H1 (cell line): ENCODE measurements at regions not wholly inside any gene's neighbourhood (a gene's known extent, or its start where the extent isn't known, plus 50 kb on each side); places are given as distances from the start of the nearest gene placed in this dataset.

Experiments
- CTCF ChIA-PET: fragments of 300-600 bp; sonication (Branson Sonifier 250); formaldehyde crosslinking; loops from one replicate; lab custom pipeline; 2021; ENCODE audit not compliant: partially characterized antibody; lab: Charles Lee
- POLR2A ChIA-PET: fragments of 300-600 bp; sonication (Branson Sonifier 250); formaldehyde crosslinking; loops from one replicate; lab custom pipeline; 2021; ENCODE audit warnings: inconsistent platforms; ENCODE audit not compliant: partially characterized antibody; lab: Charles Lee
- DNase-seq, 2 experiments: peaks; one replicate each; pipeline versions ENCODE4 v3.0.0 to v3.0.0-alpha.2; 2010 to 2022; ENCODE audit warnings: low spot score in 2 of 2, low read depth in 1 of 2, mixed read lengths in 1 of 2
- FAIRE-seq: peaks from 2 replicates; lab custom pipeline; 2011; peaks lifted over from hg19 to GRCh38; lab: Jason Lieb, UNC
- H2AFZ ChIP-seq: 2 replicates; pipeline ENCODE4 v1.8.1; 2012; ENCODE audit warnings: low read length, inconsistent platforms
- H2AK5ac ChIP-seq: 2 replicates; pipeline ENCODE4 v1.6.1; 2013; ENCODE audit warnings: low read depth, low read length
- H2BK120ac ChIP-seq: replicated peaks from 2 replicates; pipeline ENCODE3; 2013; ENCODE audit warnings: low read depth, low read length, inconsistent platforms
- H2BK12ac ChIP-seq: 2 replicates; pipeline ENCODE4 v1.6.1; 2013; ENCODE audit warnings: low read depth, low read length
- H2BK15ac ChIP-seq: 2 replicates; pipeline ENCODE4 v1.6.1; 2013; ENCODE audit warnings: low read length
- H2BK20ac ChIP-seq: 2 replicates; pipeline ENCODE4 v1.6.1; 2013; ENCODE audit warnings: low read length
- H2BK5ac ChIP-seq: 2 replicates; pipeline ENCODE4 v1.6.1; 2013; ENCODE audit warnings: low read depth, low read length
- H3K14ac ChIP-seq: 2 replicates; pipeline ENCODE4 v1.6.1; 2013; ENCODE audit warnings: inconsistent platforms; ENCODE audit not compliant: insufficient read length
- H3K18ac ChIP-seq: 2 replicates; pipeline ENCODE4 v1.6.1; 2013; ENCODE audit warnings: low read length; ENCODE audit errors: extremely low read depth
- H3K23ac ChIP-seq: 2 replicates; pipeline ENCODE4 v1.6.1; 2013; ENCODE audit warnings: inconsistent platforms; ENCODE audit not compliant: insufficient read length
- H3K23me2 ChIP-seq: 2 replicates; pipeline ENCODE4 v1.6.1; 2013; ENCODE audit warnings: low read depth, low read length
- H3K27ac ChIP-seq: 2 replicates; pipeline ENCODE4 v1.6.1; 2011; ENCODE audit warnings: low read depth, low read length, inconsistent platforms
- H3K27me3 ChIP-seq, 4 experiments: replicated peaks in 1 of 4; 1 replicate in 1 of 4; 2 replicates in 3 of 4; pipeline versions ENCODE4 v1.6.1 to v1.8.1; 2011 to 2013; ENCODE audit warnings: low read length in 3 of 4, mild to moderate bottlenecking in 3 of 4, inconsistent platforms in 2 of 4, mixed read lengths in 2 of 4, moderate library complexity in 1 of 4; ENCODE audit not compliant: control insufficient read depth in 3 of 4, insufficient read depth in 3 of 4; ENCODE audit errors: extremely low read depth in 1 of 4
- H3K36me3 ChIP-seq, 4 experiments: 2 replicates each; pipeline versions ENCODE4 v1.6.1 to v1.8.1; 2011 to 2013; ENCODE audit warnings: mild to moderate bottlenecking in 4 of 4, low read length in 3 of 4, moderate library complexity in 2 of 4, control low read depth in 1 of 4, inconsistent platforms in 1 of 4; ENCODE audit not compliant: insufficient read depth in 4 of 4, control insufficient read depth in 2 of 4
- H3K4ac ChIP-seq: replicated peaks from 2 replicates; pipeline ENCODE3; 2013; ENCODE audit warnings: low read length, low read depth, mixed read lengths, inconsistent platforms; ENCODE audit not compliant: insufficient read length
- H3K4me1 ChIP-seq, 4 experiments: replicated peaks in 1 of 4; 1 replicate in 1 of 4; 2 replicates in 3 of 4; pipeline versions ENCODE4 v1.6.1 to v1.8.1; 2011 to 2013; ENCODE audit warnings: low read length in 3 of 4, inconsistent platforms in 2 of 4, mixed read lengths in 1 of 4; ENCODE audit not compliant: insufficient read depth in 4 of 4, control insufficient read depth in 3 of 4
- H3K4me2 ChIP-seq, 2 experiments: 2 replicates each; pipeline versions ENCODE4 v1.6.1 to v1.8.1; 2011 to 2013; ENCODE audit warnings: low read depth in 2 of 2, low read length in 2 of 2, control low read depth in 1 of 2, inconsistent platforms in 1 of 2, mild to moderate bottlenecking in 1 of 2; ENCODE audit not compliant: insufficient read depth in 1 of 2
- H3K4me3 ChIP-seq, 4 experiments: fragments of 200-600, 300-600 bp in 1 of 4; sonication (generic), shearing (Covaris generic), sonication (Bioruptor Twin) in 1 of 4; 2 replicates each; pipeline versions ENCODE4 v1.5.1 to v1.8.1; 2011 to 2016; ENCODE audit warnings: low read length in 4 of 4, low read depth in 3 of 4, control low read depth in 2 of 4, inconsistent platforms in 2 of 4, mild to moderate bottlenecking in 2 of 4, mixed read lengths in 1 of 4, moderate library complexity in 1 of 4; ENCODE audit not compliant: insufficient read depth in 2 of 4; ENCODE audit errors: extremely low read depth in 1 of 4
- H3K56ac ChIP-seq: replicated peaks from 2 replicates; pipeline ENCODE3; 2013; ENCODE audit warnings: low read depth, mild to moderate bottlenecking, mixed read lengths, low read length, inconsistent platforms; ENCODE audit not compliant: insufficient read length
- H3K79me1 ChIP-seq: 2 replicates; pipeline ENCODE4 v1.6.1; 2013; ENCODE audit warnings: low read depth, low read length, control low read depth
- H3K79me2 ChIP-seq, 2 experiments: 2 replicates each; pipeline versions ENCODE4 v1.6.1 to v1.8.1; 2012 to 2013; ENCODE audit warnings: low read length in 2 of 2, mild to moderate bottlenecking in 2 of 2, inconsistent platforms in 1 of 2; ENCODE audit not compliant: insufficient read depth in 2 of 2, control insufficient read depth in 1 of 2
- H3K9ac ChIP-seq, 4 experiments: replicated peaks in 1 of 4; 1 replicate in 1 of 4; 2 replicates in 3 of 4; pipeline versions ENCODE4 v1.6.1 to v1.8.1; 2011 to 2013; ENCODE audit warnings: low read depth in 3 of 4, low read length in 3 of 4, control low read depth in 2 of 4, mild to moderate bottlenecking in 2 of 4, moderate library complexity in 2 of 4, inconsistent platforms in 1 of 4; ENCODE audit errors: extremely low read depth in 1 of 4
- H3K9me3 ChIP-seq, 2 experiments: 2 replicates each; pipeline versions ENCODE4 v1.6.1 to v1.8.1; 2012 to 2013; ENCODE audit warnings: mild to moderate bottlenecking in 2 of 2, moderate library complexity in 2 of 2, control low read depth in 1 of 2, inconsistent platforms in 1 of 2, low read depth in 1 of 2, low read length in 1 of 2, mixed read lengths in 1 of 2; ENCODE audit not compliant: insufficient read depth in 2 of 2
- H4K20me1 ChIP-seq, 2 experiments: replicated peaks in 1 of 2; 2 replicates each; pipeline versions ENCODE3 to v1.8.1; 2011 to 2013; ENCODE audit warnings: inconsistent platforms in 2 of 2, low read length in 2 of 2, mild to moderate bottlenecking in 1 of 2; ENCODE audit not compliant: insufficient read depth in 2 of 2, control insufficient read depth in 1 of 2
- H4K5ac ChIP-seq: 2 replicates; pipeline ENCODE4 v1.6.1; 2013; ENCODE audit warnings: low read length, low read depth, mixed read lengths, inconsistent platforms; ENCODE audit not compliant: insufficient read length
- H4K8ac ChIP-seq: 2 replicates; pipeline ENCODE4 v1.8.0; 2013; ENCODE audit warnings: mild to moderate bottlenecking, moderate library complexity, low read length, inconsistent platforms; ENCODE audit not compliant: insufficient read depth; ENCODE audit errors: extremely low read depth
- H4K91ac ChIP-seq: replicated peaks from 2 replicates; pipeline ENCODE3; 2013; ENCODE audit warnings: low read length, mixed read lengths, inconsistent platforms; ENCODE audit not compliant: insufficient read length
- ATF2 ChIP-seq: IDR thresholded peaks from 2 replicates; pipeline ENCODE4 v1.6.1; 2012; ENCODE audit warnings: low read length, inconsistent platforms
- CTBP2 ChIP-seq: IDR thresholded peaks from 2 replicates; pipeline ENCODE4 v1.7.0; 2011; ENCODE audit warnings: borderline replicate concordance, mild to moderate bottlenecking, moderate library complexity, mixed read lengths, low read length; ENCODE audit not compliant: insufficient read depth, insufficient read length
- E2F6 ChIP-seq: IDR thresholded peaks from 2 replicates; pipeline ENCODE4 v1.6.1; 2012; ENCODE audit warnings: inconsistent platforms
- EGR1 ChIP-seq: IDR thresholded peaks from 2 replicates; pipeline ENCODE4 v1.6.1; 2011; ENCODE audit warnings: low read depth, low read length, borderline replicate concordance
- HDAC2 ChIP-seq, 2 experiments: fragments of 300-600 bp in 1 of 2; sonication (generic) in 1 of 2; IDR thresholded peaks; 2 replicates each; pipeline ENCODE4 v1.6.1; 2011 to 2012; ENCODE audit warnings: low read depth in 2 of 2, low read length in 2 of 2, mild to moderate bottlenecking in 2 of 2, moderate library complexity in 2 of 2, borderline replicate concordance in 1 of 2, inconsistent platforms in 1 of 2
- KDM5A ChIP-seq: fragments of 200-600 bp; IDR thresholded peaks from 2 replicates; pipeline ENCODE4 v1.7.1; 2012; ENCODE audit warnings: mild to moderate bottlenecking, low read length, inconsistent platforms, mixed read lengths
- RAD21 ChIP-seq, 2 experiments: IDR thresholded peaks in 1 of 2; conservative IDR thresholded peaks in 1 of 2; 2 replicates each; pipeline ENCODE4 v1.6.1; 2011; ENCODE audit warnings: low read depth in 2 of 2, low read length in 2 of 2, improper control_type of control experiment in 1 of 2, inconsistent platforms in 1 of 2, mild to moderate bottlenecking in 1 of 2, moderate library complexity in 1 of 2
- SP2 ChIP-seq: IDR thresholded peaks from 2 replicates; pipeline ENCODE4 v1.6.1; 2012; ENCODE audit warnings: mild to moderate bottlenecking, low read length, inconsistent platforms
- YY1 ChIP-seq: IDR thresholded peaks from 2 replicates; pipeline ENCODE4 v1.6.1; 2011; ENCODE audit warnings: low read depth, mild to moderate bottlenecking, low read length
- WGBS, 2 experiments: shearing (Covaris generic) in 1 of 2; methylation state at CpG; one replicate each; pipeline versions ENCODE4 v1.1.6 to v1.1.7; 2013 to 2015; ENCODE audit warnings: low lambda C conversion rate in 2 of 2, mixed read lengths in 2 of 2, inconsistent platforms in 1 of 2, low coverage in 1 of 2, missing lambda C conversion rate in 1 of 2; ENCODE audit not compliant: insufficient replicate concordance in 2 of 2, insufficient coverage in 1 of 2, insufficient read length in 1 of 2; ENCODE audit errors: extremely low coverage in 1 of 2, missing lambda C conversion rate in 1 of 2; 5-methylcytosine and 5-hydroxymethylcytosine counted together

- H2AK5ac ChIP-seq, result no peak overlapping the region
- no peaks in the 10 kb centered on the region for H3K4me1 ChIP-seq
- H3K23ac ChIP-seq, result no peak overlapping the region
- no peak overlapping the region for H3K4ac ChIP-seq
- 89% methylated on average over 3 of the region's 3 CpGs; no CpG with 5 or more reads in 1 of the 2 experiments for WGBS, 2 experiments
- DNase-seq (peak in 1 of 2 experiments; percentile 10), FAIRE-seq (no peak)
- H3K36me3 ChIP-seq, result no peaks in the 10 kb centered on the region
- no peaks in the 10 kb centered on the region for H3K23me2 ChIP-seq
- no peak overlapping the region for H3K14ac ChIP-seq
- no peak overlapping the region for H3K18ac ChIP-seq
- peak overlapping the region; percentile 55 for H4K91ac ChIP-seq
- H4K20me1 ChIP-seq, result no peaks in the 10 kb centered on the region
- H2BK20ac ChIP-seq, result no peak overlapping the region
- no peaks in the 10 kb centered on the region for H3K79me2 ChIP-seq
- H2BK120ac ChIP-seq, result no peak overlapping the region
- no peak overlapping the region for H2BK5ac ChIP-seq
- H2BK12ac ChIP-seq, result peak overlapping the region; percentile 75; the same call in 1 of the 2 replicates
- no peak overlapping the region for H3K4me3 ChIP-seq
- H2AFZ ChIP-seq, result peak overlapping the region; percentile 42
- H3K9me3 ChIP-seq, result peaks cover 13 to 16% of the 10 kb centered on the region in 2 experiments; a peak in 3 of 4 replicates
- ChIA-PET POLR2A (no interaction called here), CTCF (interaction anchor here (0.5 to 1.0 kb wide), 5 partner anchors 36 to 284 kb away, joined by 3 to 6 read pairs (median 3); no protein-coding TSS in a partner anchor)
- no peaks in the 10 kb centered on the region for H3K79me1 ChIP-seq
- no peak overlapping the region for H4K5ac ChIP-seq
- H3K4me2 ChIP-seq, result no peak overlapping the region
- H3K56ac ChIP-seq, result no peak overlapping the region
- H3K9ac ChIP-seq, result no peak overlapping the region
- no peak overlapping the region for H2BK15ac ChIP-seq
- no peak overlapping the region for H3K27ac ChIP-seq
- no peak overlapping the region for H4K8ac ChIP-seq
- H3K27me3 ChIP-seq, result no peaks in the 10 kb centered on the region
- TF ChIP-seq ATF2 (no peak), KDM5A (no peak), CTBP2 (no peak), E2F6 (no peak), SP2 (no peak), RAD21 (IDR thresholded peaks at IDR 0.05 in 1 of 2, conservative IDR thresholded peaks at IDR 0.05 in 1 of 2; ENCODE audit: low read depth in 2 of 2, low read length in 2 of 2) (peak; percentile 53 to 70), EGR1 (no peak), HDAC2 (IDR thresholded peaks at IDR 0.05; ENCODE audit: borderline replicate concordance in 1 of 2, low read depth in 2 of 2, low read length in 2 of 2) (no peak), YY1 (peak; percentile 38; the same call in 1 of the 2 replicates)
Observed at GRCh38 chr2:125224830-125225229, 1199.7 kb downstream of the CNTNAP5 start.
